ENCODE measurements at regions not wholly inside any gene's neighbourhood (a gene's known extent, or its start where the extent isn't known, plus 50 kb on each side); places are given as distances from the start of the nearest gene placed in this dataset.

GRCh38 chr6:81856872-81857271, 104.4 kb upstream of the TENT5A start:
- H3K36me3 ChIP-seq: no peaks in the 10 kb centered on the region
- 61% methylated on average over 1 of the region's 1 CpG for WGBS
- no peak for TF ChIP-seq EP300 (IDR thresholded peaks at IDR 0.05)
- no peak for TF ChIP-seq CTCF (IDR thresholded peaks at IDR 0.05)
- TF ChIP-seq POLR2A (IDR thresholded peaks at IDR 0.05; ENCODE audit: low read depth): no peak
- TF ChIP-seq POLR2AphosphoS5 (IDR thresholded peaks at IDR 0.05): no peak
- no peak for DNase-seq (ENCODE audit: extremely low spot score)
- intact Hi-C loops (cut with DNase I): no loop called here
- H3K4me1 ChIP-seq: peaks cover 0 to 3% (median 0%) of the 10 kb centered on the region in 4 donors
- H3K27me3 ChIP-seq: no peaks in the 10 kb centered on the region
- no peaks in the 10 kb centered on the region for H3K9me3 ChIP-seq
- H3K27ac ChIP-seq (replicated peaks in 1 of 4): no peak overlapping the region
- H3K4me3 ChIP-seq: no peak overlapping the region

GRCh38 chr6:81854474-81854873, 102.0 kb upstream of the TENT5A start:
- no peaks in the 10 kb centered on the region for H3K36me3 ChIP-seq
- intact Hi-C loops (cut with DNase I): no loop called here
- no peak overlapping the region for H3K4me3 ChIP-seq
- peaks cover 0 to 3% (median 0%) of the 10 kb centered on the region in 4 donors for H3K4me1 ChIP-seq
- H3K27me3 ChIP-seq: no peaks in the 10 kb centered on the region
- TF ChIP-seq POLR2A (IDR thresholded peaks at IDR 0.05; ENCODE audit: low read depth): no peak
- TF ChIP-seq CTCF (IDR thresholded peaks at IDR 0.05): no peak
- no peak for TF ChIP-seq EP300 (IDR thresholded peaks at IDR 0.05)
- no peak for TF ChIP-seq POLR2AphosphoS5 (IDR thresholded peaks at IDR 0.05)
- H3K27ac ChIP-seq (replicated peaks in 1 of 4): no peak overlapping the region
- no peak for DNase-seq (ENCODE audit: extremely low spot score)
- H3K9me3 ChIP-seq: no peaks in the 10 kb centered on the region
- WGBS: 81% methylated on average over 2 of the region's 2 CpGs

GRCh38 chr6:81853975-81854374, 101.5 kb upstream of the TENT5A start:
- WGBS: 81% methylated on average over 2 of the region's 2 CpGs
- Histone ChIP-seq H3K27me3 (no peaks in the 10 kb centered on the region), H3K4me1 (peaks cover 0 to 3% (median 0%) of the 10 kb centered on the region in 4 donors), H3K27ac (replicated peaks in 1 of 4) (no peak overlapping the region), H3K4me3 (no peak overlapping the region), H3K36me3 (no peaks in the 10 kb centered on the region), H3K9me3 (no peaks in the 10 kb centered on the region)
- intact Hi-C loops (cut with DNase I): no loop called here
- no peak for TF ChIP-seq CTCF (IDR thresholded peaks at IDR 0.05)
- TF ChIP-seq POLR2AphosphoS5 (IDR thresholded peaks at IDR 0.05): no peak
- TF ChIP-seq POLR2A (IDR thresholded peaks at IDR 0.05; ENCODE audit: low read depth): no peak
- TF ChIP-seq EP300 (IDR thresholded peaks at IDR 0.05): no peak
- DNase-seq (ENCODE audit: extremely low spot score): no peak

DNA sequence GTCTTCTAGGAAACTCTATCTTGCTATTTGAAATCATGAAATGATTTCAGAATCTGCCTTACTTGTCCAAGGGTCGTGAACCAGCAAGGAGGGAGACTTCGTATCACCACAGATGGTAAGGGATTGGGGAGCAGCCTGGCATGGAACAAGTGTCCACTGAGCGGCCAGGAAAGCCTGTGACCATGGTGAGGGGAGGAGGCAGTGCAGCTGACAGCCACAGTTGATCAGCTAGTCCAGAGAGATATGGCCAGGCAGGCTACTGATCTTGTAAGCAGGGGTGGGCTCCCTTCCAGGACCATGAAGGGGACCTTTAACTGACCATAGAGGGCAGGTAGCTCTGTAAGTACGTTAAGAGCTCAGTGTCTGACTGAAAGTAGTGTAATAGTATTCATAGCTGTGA, 96.8 kb upstream of the TENT5A start:
- DNase-seq (ENCODE audit: extremely low spot score): no peak
- 90% methylated on average over 4 of the region's 4 CpGs for WGBS
- peaks cover 0 to 9% (median 3%) of the 10 kb centered on the region in 4 donors for H3K4me1 ChIP-seq
- TF ChIP-seq CTCF (IDR thresholded peaks at IDR 0.05): no peak
- H3K27me3 ChIP-seq: no peaks in the 10 kb centered on the region
- intact Hi-C loops (cut with DNase I): no loop called here
- no peak overlapping the region for H3K27ac ChIP-seq (replicated peaks in 1 of 4)
- H3K36me3 ChIP-seq: no peaks in the 10 kb centered on the region
- no peak overlapping the region for H3K4me3 ChIP-seq
- H3K9me3 ChIP-seq: no peaks in the 10 kb centered on the region

GRCh38 chr6:81847866-81848265, 95.4 kb upstream of the TENT5A start:
- Histone ChIP-seq H3K4me3 (no peak overlapping the region), H3K36me3 (no peaks in the 10 kb centered on the region), H3K9me3 (no peaks in the 10 kb centered on the region), H3K27me3 (no peaks in the 10 kb centered on the region), H3K27ac (replicated peaks in 1 of 4) (no peak overlapping the region), H3K4me1 (peaks cover 0 to 9% (median 3%) of the 10 kb centered on the region in 4 donors)
- 88% methylated on average over 3 of the region's 3 CpGs for WGBS
- intact Hi-C loops (cut with DNase I): no loop called here
- TF ChIP-seq EP300 (IDR thresholded peaks at IDR 0.05): no peak
- TF ChIP-seq POLR2AphosphoS5 (IDR thresholded peaks at IDR 0.05): no peak
- no peak for TF ChIP-seq CTCF (IDR thresholded peaks at IDR 0.05)
- no peak for TF ChIP-seq POLR2A (IDR thresholded peaks at IDR 0.05; ENCODE audit: low read depth)
- no peak for DNase-seq (ENCODE audit: extremely low spot score)
